ENCODE measurements at regions not wholly inside any gene's neighbourhood (a gene's known extent, or its start where the extent isn't known, plus 50 kb on each side); places are given as distances from the start of the nearest gene placed in this dataset.

GRCh38 chrX:99909946-99910345, 500.1 kb downstream of the PCDH19 start (continued):
- TF ChIP-seq ZNF462 (CRISPR knock-in tag; IDR thresholded peaks at IDR 0.05) (no peak), POLR2AphosphoS5 (IDR thresholded peaks at IDR 0.05; ENCODE audit: low read depth) (no peak), CTCF (conservative IDR thresholded peaks at IDR 0.05; ENCODE audit: low read depth in 2 of 2) (no peak), ETS1 (IDR thresholded peaks at IDR 0.05) (no peak), CREB1 (CRISPR knock-in tag; IDR thresholded peaks at IDR 0.05; ENCODE audit: low read depth) (no peak), EZH2 (IDR thresholded peaks at IDR 0.05; ENCODE audit: low read depth, unreplicated experiment) (no peak), STAT1 (IDR thresholded peaks at IDR 0.05; ENCODE audit: unreplicated experiment) (no peak)

- ATAC-seq (no peak), DNase-seq (ENCODE audit: low spot score) (no peak)
- no peaks in the 10 kb centered on the region for H3F3A ChIP-seq (replicated peaks; ENCODE audit: low read depth)
- H3K27ac ChIP-seq (ENCODE audit: low read depth), result no peak overlapping the region
- no peaks in the 10 kb centered on the region for H3K4me1 Mint-ChIP-seq
- H3K79me2 ChIP-seq (replicated peaks; ENCODE audit: insufficient read depth), result no peaks in the 10 kb centered on the region
- H3K4me2 ChIP-seq, result no peak overlapping the region
- H2AFZ ChIP-seq, result no peak overlapping the region
- H3K4me3 Mint-ChIP-seq, result no peak overlapping the region
- H3K27me3 Mint-ChIP-seq (ENCODE audit: insufficient read depth, low read depth, poor library complexity), result no peaks in the 10 kb centered on the region
- H3K36me3 ChIP-seq (ENCODE audit: insufficient read depth), result no peaks in the 10 kb centered on the region
- H3K27ac Mint-ChIP-seq, result no peak overlapping the region
- H3K9me2 ChIP-seq (ENCODE audit: insufficient read depth), result no peaks in the 10 kb centered on the region
- no peaks in the 10 kb centered on the region for H4K20me1 ChIP-seq (replicated peaks; ENCODE audit: insufficient read depth)
- no peaks in the 10 kb centered on the region for H3K4me1 ChIP-seq (ENCODE audit: insufficient read depth)
- H3K9me3 Mint-ChIP-seq, result no peaks in the 10 kb centered on the region; the same call in 2 of the 3 replicates
- H3K27me3 ChIP-seq (ENCODE audit: insufficient read depth), result no peaks in the 10 kb centered on the region
- H3K4me3 ChIP-seq, result no peak overlapping the region
- no peaks in the 10 kb centered on the region for H3K36me3 Mint-ChIP-seq (ENCODE audit: low read depth)
- TF ChIP-seq STAT1 (IDR thresholded peaks at IDR 0.05; ENCODE audit: unreplicated experiment) (no peak), JUNB (IDR thresholded peaks at IDR 0.05; ENCODE audit: unreplicated experiment) (no peak), CREB1 (CRISPR knock-in tag; IDR thresholded peaks at IDR 0.05; ENCODE audit: low read depth) (no peak), ZNF331 (CRISPR knock-in tag; IDR thresholded peaks at IDR 0.05; ENCODE audit: low read depth) (no peak), NANOG (IDR thresholded peaks at IDR 0.05; ENCODE audit: borderline replicate concordance) (no peak), ETS1 (IDR thresholded peaks at IDR 0.05) (no peak), POLR2AphosphoS5 (IDR thresholded peaks at IDR 0.05; ENCODE audit: low read depth) (no peak), ZNF114 (CRISPR knock-in tag; IDR thresholded peaks at IDR 0.05) (no peak)
Measured at GRCh38 chrX:99901091-99901490, 509.0 kb downstream of the PCDH19 start.

All from GM23338 (cell line).